BE2C (cell line): ENCODE measurements at regions not wholly inside any gene's neighbourhood (a gene's known extent, or its start where the extent isn't known, plus 50 kb on each side); places are given as distances from the start of the nearest gene placed in this dataset.

Experiments
- DNase-seq: peaks from one replicate; pipeline ENCODE4 v3.0.0-alpha.2; 2020
- H3K27me3 ChIP-seq: fragments of 250-450 bp; sonication (Bioruptor Pico); 2 replicates; pipeline ENCODE4 v1.5.1; 2020; ENCODE audit warnings: mild to moderate bottlenecking
- H3K36me3 ChIP-seq: fragments of 250-450 bp; sonication (Bioruptor Pico); 2 replicates; pipeline ENCODE4 v1.5.1; 2020; ENCODE audit warnings: mild to moderate bottlenecking
- H3K4me1 ChIP-seq: fragments of 250-450 bp; sonication (Bioruptor Pico); 2 replicates; pipeline ENCODE4 v1.5.1; 2020
- H3K4me3 ChIP-seq: 2 replicates; pipeline ENCODE4 v1.5.1; 2011; ENCODE audit warnings: low read depth, low read length
- H3K9me3 ChIP-seq: fragments of 250-450 bp; sonication (Bioruptor Pico); 2 replicates; pipeline ENCODE4 v1.5.1; 2020
- CTCF ChIP-seq: IDR thresholded peaks from 2 replicates; pipeline ENCODE4 v1.5.1; 2012; ENCODE audit warnings: mild to moderate bottlenecking, low read depth, low read length

GRCh38 chr1:219105893-219106292 lies 67.8 kb upstream of the LYPLAL1 start:
- Histone ChIP-seq H3K36me3 (no peaks in the 10 kb centered on the region), H3K27me3 (no peaks in the 10 kb centered on the region), H3K4me1 (no peaks in the 10 kb centered on the region), H3K9me3 (no peaks in the 10 kb centered on the region), H3K4me3 (no peak overlapping the region)
- no peak for TF ChIP-seq CTCF
- no peak for DNase-seq

- Histone ChIP-seq H3K4me1 (no peaks in the 10 kb centered on the region), H3K36me3 (no peaks in the 10 kb centered on the region), H3K4me3 (no peak overlapping the region), H3K27me3 (no peaks in the 10 kb centered on the region), H3K9me3 (no peaks in the 10 kb centered on the region)
- no peak for DNase-seq
- no peak for TF ChIP-seq CTCF
Observed at GRCh38 chr1:219109424-219110018, 64.2 kb upstream of the LYPLAL1 start.

- Histone ChIP-seq H3K9me3 (no peaks in the 10 kb centered on the region), H3K4me1 (no peaks in the 10 kb centered on the region), H3K27me3 (no peaks in the 10 kb centered on the region), H3K36me3 (no peaks in the 10 kb centered on the region), H3K4me3 (no peak overlapping the region)
- DNase-seq = no peak
- no peak for TF ChIP-seq CTCF
Observed at GRCh38 chr1:219113261-219113660, 60.4 kb upstream of the LYPLAL1 start.

GRCh38 chr1:219114014-219114413 lies 59.7 kb upstream of the LYPLAL1 start:
- DNase-seq = no peak
- Histone ChIP-seq H3K27me3 (no peaks in the 10 kb centered on the region), H3K4me3 (no peak overlapping the region), H3K9me3 (no peaks in the 10 kb centered on the region), H3K36me3 (no peaks in the 10 kb centered on the region), H3K4me1 (no peaks in the 10 kb centered on the region)
- no peak for TF ChIP-seq CTCF

- Histone ChIP-seq H3K4me1 (no peaks in the 10 kb centered on the region), H3K36me3 (no peaks in the 10 kb centered on the region), H3K4me3 (no peak overlapping the region), H3K9me3 (no peaks in the 10 kb centered on the region), H3K27me3 (no peaks in the 10 kb centered on the region)
- no peak for DNase-seq
- TF ChIP-seq CTCF = no peak
Observed at GRCh38 chr1:219119839-219120238, 53.8 kb upstream of the LYPLAL1 start.

- Histone ChIP-seq H3K4me3 (no peak overlapping the region), H3K36me3 (no peaks in the 10 kb centered on the region), H3K4me1 (no peaks in the 10 kb centered on the region), H3K27me3 (no peaks in the 10 kb centered on the region), H3K9me3 (no peaks in the 10 kb centered on the region)
- peak; percentile 30 for DNase-seq
- no peak for TF ChIP-seq CTCF
Observed at GRCh38 chr1:219120624-219121544, 52.8 kb upstream of the LYPLAL1 start.
